Prostate gland (tissue), 2 donors: ENCODE measurements at regions not wholly inside any gene's neighbourhood (a gene's known extent, or its start where the extent isn't known, plus 50 kb on each side); places are given as distances from the start of the nearest gene placed in this dataset.
A peak's percentile ranks its signal among the peaks of the same experiment; 100 is the strongest.

Experiments
- DNase-seq: peaks from one replicate; pipeline ENCODE4 v3.0.0-alpha.2; 2019; ENCODE audit warnings: low spot score
- H3K27ac ChIP-seq, 2 donors: fragments of 200-600 bp; sonication (generic); 2 replicates each; pipeline ENCODE4 v1.5.1; 2017 to 2019
- H3K27me3 ChIP-seq: fragments of 200-600 bp; sonication (generic); replicated peaks from 2 replicates; pipeline ENCODE4 v1.5.1; 2019; ENCODE audit not compliant: insufficient read depth
- H3K36me3 ChIP-seq, 2 donors: fragments of 200-600 bp; sonication (generic); 1 replicate in 1 of 2; 2 replicates in 1 of 2; pipeline versions ENCODE4 v1.5.1 to v1.8.1; 2017 to 2019
- H3K4me1 ChIP-seq: fragments of 200-600 bp; sonication (generic); replicated peaks from 2 replicates; pipeline ENCODE4 v1.5.1; 2019
- H3K4me3 ChIP-seq, 2 donors: fragments of 200-600 bp; sonication (generic); 2 replicates each; pipeline ENCODE4 v1.5.1; 2017 to 2019
- H3K9me3 ChIP-seq: fragments of 200-600 bp; sonication (generic); 2 replicates; pipeline ENCODE4 v1.5.1; 2017
- CTCF ChIP-seq, 4 experiments: fragments of 200-600 bp in 2 of 4; fragments of 450-650 bp in 2 of 4; sonication (generic) in 2 of 4; IDR thresholded peaks; 1 replicate in 3 of 4; 2 replicates in 1 of 4; pipeline ENCODE4 v1.5.1; 2016 to 2019; ENCODE audit warnings: antibody characterized with exemption in 4 of 4, mild to moderate bottlenecking in 2 of 4, moderate library complexity in 2 of 4
- POLR2A ChIP-seq: fragments of 450-650 bp; IDR thresholded peaks from one replicate; pipeline ENCODE4 v1.6.1; 2016; ENCODE audit warnings: antibody characterized with exemption, mild to moderate bottlenecking
- POLR2AphosphoS5 ChIP-seq: sonication (generic); formaldehyde crosslinking; IDR thresholded peaks from one replicate; pipeline ENCODE4 v1.6.1; 2017; ENCODE audit warnings: antibody characterized with exemption
- WGBS: methylation state at CpG from one replicate; pipeline ENCODE4 v1.1.5; 2018; 5-methylcytosine and 5-hydroxymethylcytosine counted together
- intact Hi-C: fragments of 100-400 bp; cut with DNase I; formaldehyde crosslinking; loops from one replicate; pipeline ENCODE4 v1.14.2; 2022

- 95% methylated on average over 5 of the region's 5 CpGs for WGBS
- Histone ChIP-seq H3K36me3 (no peaks in the 10 kb centered on the region), H3K27me3 (no peaks in the 10 kb centered on the region), H3K27ac (no peak overlapping the region), H3K4me3 (no peak overlapping the region), H3K4me1 (no peaks in the 10 kb centered on the region), H3K9me3 (no peaks in the 10 kb centered on the region)
- TF ChIP-seq CTCF (IDR thresholded peaks at IDR 0.05) (no peak), POLR2A (no peak), POLR2AphosphoS5 (no peak)
- intact Hi-C loops, result no loop called here
- no peak for DNase-seq
These were observed 217.1 kb upstream of the PFKP start for GRCh38 chr10:2850202-2850601.

- no peaks in the 10 kb centered on the region for H3K4me1 ChIP-seq
- H3K27me3 ChIP-seq, result no peaks in the 10 kb centered on the region
- WGBS, result 92% methylated on average over 5 of the region's 5 CpGs
- intact Hi-C loops, result no loop called here
- H3K4me3 ChIP-seq, result no peak overlapping the region
- no peak for TF ChIP-seq POLR2AphosphoS5
- no peak for TF ChIP-seq POLR2A
- no peak for TF ChIP-seq CTCF (IDR thresholded peaks at IDR 0.05)
- no peaks in the 10 kb centered on the region for H3K36me3 ChIP-seq
- no peaks in the 10 kb centered on the region for H3K9me3 ChIP-seq
- no peak overlapping the region for H3K27ac ChIP-seq
- no peak for DNase-seq
These were observed 222.4 kb upstream of the PFKP start for GRCh38 chr10:2844925-2845324.

DNA sequence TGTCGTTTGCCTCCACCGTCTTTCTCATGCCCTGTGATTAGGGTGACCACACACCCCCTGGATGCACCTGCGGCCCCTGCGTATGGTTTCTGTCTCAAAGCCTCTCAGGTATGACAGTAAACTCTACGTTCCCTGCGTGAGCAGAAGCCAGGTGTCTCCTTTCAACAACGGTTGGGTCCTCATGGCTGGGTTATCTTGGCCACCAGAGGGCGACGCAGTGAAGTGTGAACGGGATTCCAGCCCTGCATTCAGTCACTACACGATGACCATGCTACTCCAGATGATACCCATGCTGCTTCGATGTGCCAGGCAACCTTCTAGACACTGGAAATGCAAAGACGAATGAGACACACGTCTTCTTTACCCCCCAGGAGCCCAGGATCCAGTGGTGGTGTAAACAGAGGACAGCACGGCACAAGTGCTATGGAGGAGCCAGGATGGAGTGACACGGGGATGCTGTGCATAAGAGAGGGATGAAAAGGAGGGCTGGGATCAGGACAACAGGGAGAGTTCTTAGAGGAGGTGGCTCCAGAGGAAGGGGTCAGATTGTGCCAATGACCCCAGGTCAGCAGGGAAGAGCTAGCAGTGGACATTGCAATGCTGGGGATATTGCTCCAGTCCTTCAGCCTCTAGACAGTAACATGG, 228.1 kb upstream of the PFKP start:
- H3K27me3 ChIP-seq, result no peaks in the 10 kb centered on the region
- TF ChIP-seq POLR2AphosphoS5 (no peak), CTCF (IDR thresholded peaks at IDR 0.05) (peak in 3 of 4 experiments; percentile 38 to 58 (median 46))
- H3K36me3 ChIP-seq, result no peaks in the 10 kb centered on the region
- no peak overlapping the region for H3K27ac ChIP-seq
- no peaks in the 10 kb centered on the region for H3K9me3 ChIP-seq
- 45% methylated on average over 16 of the region's 16 CpGs for WGBS
- no peaks in the 10 kb centered on the region for H3K4me1 ChIP-seq
- no peak overlapping the region for H3K4me3 ChIP-seq
- intact Hi-C loops, result no loop called here
- DNase-seq, result peak; percentile 37

GRCh38 chr10:2837674-2838073, 229.7 kb upstream of the PFKP start:
- DNase-seq, result no peak
- H3K4me1 ChIP-seq, result no peaks in the 10 kb centered on the region
- TF ChIP-seq POLR2AphosphoS5 (no peak), CTCF (IDR thresholded peaks at IDR 0.05) (no peak), POLR2A (no peak)
- WGBS, result 75% methylated on average over 7 of the region's 7 CpGs
- H3K36me3 ChIP-seq, result no peaks in the 10 kb centered on the region
- H3K27ac ChIP-seq, result no peak overlapping the region
- H3K4me3 ChIP-seq, result no peak overlapping the region
- no peaks in the 10 kb centered on the region for H3K27me3 ChIP-seq
- no peaks in the 10 kb centered on the region for H3K9me3 ChIP-seq
- intact Hi-C loops, result no loop called here

- Histone ChIP-seq H3K36me3 (no peaks in the 10 kb centered on the region), H3K27ac (no peak overlapping the region), H3K27me3 (no peaks in the 10 kb centered on the region), H3K4me3 (no peak overlapping the region), H3K4me1 (no peaks in the 10 kb centered on the region), H3K9me3 (no peaks in the 10 kb centered on the region)
- TF ChIP-seq POLR2A (no peak), POLR2AphosphoS5 (no peak), CTCF (IDR thresholded peaks at IDR 0.05) (no peak)
- WGBS, result 94% methylated on average over 22 of the region's 22 CpGs
- intact Hi-C loops, result no loop called here
- no peak for DNase-seq
These were observed 230.3 kb upstream of the PFKP start for GRCh38 chr10:2836921-2837662.
